AG04450 (cell line): ENCODE measurements at regions not wholly inside any gene's neighbourhood (a gene's known extent, or its start where the extent isn't known, plus 50 kb on each side); places are given as distances from the start of the nearest gene placed in this dataset.
"Not testable (repeated sequence)": the region's sequence is repeated elsewhere in the genome, so short reads cannot be mapped to it uniquely, and the experiment has no call there.

Source experiments
- CTCF ChIA-PET: fragments of 300-600, 350-600 bp; formaldehyde crosslinking; extraction: SDS; loops from one replicate; lab custom pipeline; 2022; ENCODE audit warnings: antibody characterized with exemption, inconsistent platforms; lab: Charles Lee
- POLR2A ChIA-PET: fragments of 350-600 bp; formaldehyde crosslinking; extraction: SDS; loops from one replicate; lab custom pipeline; 2021; ENCODE audit warnings: antibody characterized with exemption, inconsistent platforms; lab: Yijun Ruan, JAX
- DNase-seq: peaks from one replicate; pipeline ENCODE4 v3.0.0-alpha.2; 2011; ENCODE audit warnings: low read depth, low spot score
- H3K27ac ChIP-seq: one replicate; pipeline ENCODE4 v1.5.1; 2012; ENCODE audit warnings: low read depth, low read length, control low read depth
- H3K27me3 ChIP-seq: one replicate; pipeline ENCODE4 v1.6.0; 2012; ENCODE audit warnings: low read length; ENCODE audit not compliant: control insufficient read depth, insufficient read depth
- H3K4me3 ChIP-seq: 2 replicates; pipeline ENCODE4 v1.5.1; 2011; ENCODE audit warnings: mild to moderate bottlenecking, low read depth, low read length, control low read depth
- H3K9me3 ChIP-seq: 2 replicates; pipeline ENCODE4 v1.5.1; 2012; ENCODE audit warnings: low read length; ENCODE audit not compliant: control insufficient read depth, insufficient read depth
- TF ChIP-seq, protein P1 (sequence below): IDR thresholded peaks from 2 replicates; pipeline ENCODE4 v1.5.1; 2011; ENCODE audit warnings: low read depth, low read length, control low read depth, inconsistent platforms

DNA sequence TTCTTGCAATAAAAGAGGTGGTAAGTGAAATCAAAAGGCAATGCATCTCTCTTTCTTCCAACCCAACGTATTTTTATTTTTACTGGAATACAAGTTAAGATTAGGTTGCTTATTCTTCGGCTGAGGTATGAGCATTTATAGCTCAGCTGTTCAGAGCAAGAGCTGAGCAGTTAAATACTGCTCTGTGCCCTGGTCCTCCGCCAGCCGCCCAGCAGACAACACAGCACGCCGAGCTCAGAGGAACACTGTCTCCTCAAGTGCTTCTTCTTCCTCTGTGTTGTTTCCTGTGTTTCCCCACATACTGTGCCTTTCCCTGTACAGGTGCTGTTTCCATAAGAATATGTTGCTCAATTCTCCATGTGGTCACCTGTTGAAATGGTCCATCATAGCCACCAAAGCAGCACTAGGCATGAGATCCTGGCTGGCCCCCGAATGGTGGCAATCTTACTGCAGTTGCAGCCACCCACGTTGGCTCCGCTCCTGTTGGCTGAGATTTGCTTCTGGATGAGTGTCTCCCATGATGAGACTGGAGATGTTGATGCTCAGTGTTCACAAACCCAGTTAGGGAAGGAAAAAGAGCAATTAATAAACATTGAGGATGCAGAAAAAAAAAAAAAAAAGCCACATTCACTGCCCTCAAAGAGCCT lies 515.3 kb downstream of the GRIN2A start:
- Histone ChIP-seq H3K4me3 (no peak overlapping the region), H3K27ac (no peak overlapping the region), H3K9me3 (peaks cover 11% of the 10 kb centered on the region), H3K27me3 (no peaks in the 10 kb centered on the region)
- CTCF ChIA-PET, result no interaction called here
- POLR2A ChIA-PET, result no interaction called here
- no peak for DNase-seq
- TF ChIP-seq, protein P1, sequence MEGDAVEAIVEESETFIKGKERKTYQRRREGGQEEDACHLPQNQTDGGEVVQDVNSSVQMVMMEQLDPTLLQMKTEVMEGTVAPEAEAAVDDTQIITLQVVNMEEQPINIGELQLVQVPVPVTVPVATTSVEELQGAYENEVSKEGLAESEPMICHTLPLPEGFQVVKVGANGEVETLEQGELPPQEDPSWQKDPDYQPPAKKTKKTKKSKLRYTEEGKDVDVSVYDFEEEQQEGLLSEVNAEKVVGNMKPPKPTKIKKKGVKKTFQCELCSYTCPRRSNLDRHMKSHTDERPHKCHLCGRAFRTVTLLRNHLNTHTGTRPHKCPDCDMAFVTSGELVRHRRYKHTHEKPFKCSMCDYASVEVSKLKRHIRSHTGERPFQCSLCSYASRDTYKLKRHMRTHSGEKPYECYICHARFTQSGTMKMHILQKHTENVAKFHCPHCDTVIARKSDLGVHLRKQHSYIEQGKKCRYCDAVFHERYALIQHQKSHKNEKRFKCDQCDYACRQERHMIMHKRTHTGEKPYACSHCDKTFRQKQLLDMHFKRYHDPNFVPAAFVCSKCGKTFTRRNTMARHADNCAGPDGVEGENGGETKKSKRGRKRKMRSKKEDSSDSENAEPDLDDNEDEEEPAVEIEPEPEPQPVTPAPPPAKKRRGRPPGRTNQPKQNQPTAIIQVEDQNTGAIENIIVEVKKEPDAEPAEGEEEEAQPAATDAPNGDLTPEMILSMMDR, result no peak

DNA sequence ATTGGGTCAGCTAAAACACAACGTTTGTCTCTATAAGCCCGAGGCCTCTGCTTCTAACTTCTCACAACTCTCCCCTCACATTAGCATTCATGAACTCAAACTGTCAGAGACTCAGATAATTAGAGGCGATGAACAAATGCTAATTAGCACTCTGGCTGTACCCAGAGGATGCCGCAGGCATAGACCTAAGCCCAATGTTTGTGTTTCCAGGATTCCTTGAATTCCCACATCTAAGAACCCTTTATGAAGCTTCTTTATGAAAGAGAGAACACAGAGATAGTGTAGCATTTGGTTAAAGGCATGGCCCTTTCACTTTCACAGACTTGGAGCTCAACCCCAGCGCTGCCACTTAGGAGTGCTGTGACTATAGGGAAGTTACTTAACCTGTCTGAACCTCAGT lies 512.2 kb downstream of the GRIN2A start:
- H3K27me3 ChIP-seq, result no peaks in the 10 kb centered on the region
- H3K9me3 ChIP-seq, result peaks cover 7% of the 10 kb centered on the region
- H3K4me3 ChIP-seq, result no peak overlapping the region
- ChIA-PET CTCF (no interaction called here), POLR2A (no interaction called here)
- TF ChIP-seq, protein P1, result no peak
- DNase-seq, result no peak
- no peak overlapping the region for H3K27ac ChIP-seq

DNA sequence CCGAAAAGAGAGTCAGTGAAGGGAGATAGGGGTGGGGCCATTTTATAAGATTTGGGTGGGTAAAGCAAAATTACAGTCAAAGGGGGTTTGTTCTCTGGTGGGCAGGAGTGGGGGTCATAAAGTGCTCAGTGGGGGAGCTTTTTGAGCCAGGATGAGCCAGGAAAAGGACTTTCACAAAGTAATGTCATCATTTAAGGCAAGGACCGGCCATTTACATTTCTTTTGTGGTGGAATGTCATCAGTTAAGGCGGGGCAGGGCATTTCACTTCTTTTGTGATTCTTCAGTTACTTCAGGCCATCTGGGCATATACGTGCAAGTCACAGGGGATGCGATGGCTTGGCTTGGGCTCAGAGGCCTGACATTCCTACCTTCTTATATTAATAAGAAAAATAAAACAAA lies 511.6 kb downstream of the GRIN2A start:
- CTCF ChIA-PET, POLR2A ChIA-PET, H3K27ac ChIP-seq, H3K9me3 ChIP-seq, DNase-seq, H3K4me3 ChIP-seq, H3K27me3 ChIP-seq: not testable (repeated sequence)

DNA sequence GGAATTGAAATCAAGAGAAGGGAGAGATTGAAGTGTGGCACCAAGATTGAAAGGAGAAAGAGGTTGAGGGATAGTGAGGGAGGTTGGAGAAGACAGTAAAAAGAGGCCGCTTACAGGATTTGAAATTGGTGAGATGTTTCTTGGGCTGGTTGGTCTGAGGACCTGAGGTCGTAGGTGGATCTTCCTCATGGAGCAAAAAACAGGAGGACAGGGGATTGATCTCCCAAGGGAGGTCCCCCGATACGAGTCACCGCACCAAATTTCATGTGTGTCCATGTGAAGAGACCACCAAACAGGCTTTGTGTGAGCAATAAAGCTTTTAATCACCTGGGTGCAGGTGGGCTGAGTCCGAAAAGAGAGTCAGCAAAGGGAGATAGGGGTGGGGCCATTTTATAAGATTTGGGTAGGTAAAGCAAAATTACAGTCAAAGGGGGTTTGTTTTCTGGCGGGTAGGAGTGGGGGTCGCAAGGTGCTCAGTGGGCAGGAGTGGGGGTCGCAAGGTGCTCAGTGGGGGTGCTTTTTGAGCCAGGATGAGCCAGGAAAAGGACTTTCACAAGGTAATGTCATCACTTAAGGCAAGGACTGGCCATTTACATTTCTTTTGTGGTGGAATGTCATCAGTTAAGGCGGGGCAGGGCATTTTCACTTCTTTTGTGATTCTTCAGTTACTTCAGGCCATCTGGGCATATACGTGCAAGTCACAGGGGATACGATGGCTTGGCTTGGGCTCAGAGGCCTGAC lies 505.5 kb downstream of the GRIN2A start:
- POLR2A ChIA-PET, H3K9me3 ChIP-seq, CTCF ChIA-PET, H3K27me3 ChIP-seq, DNase-seq, H3K27ac ChIP-seq, H3K4me3 ChIP-seq: not testable (repeated sequence)

DNA sequence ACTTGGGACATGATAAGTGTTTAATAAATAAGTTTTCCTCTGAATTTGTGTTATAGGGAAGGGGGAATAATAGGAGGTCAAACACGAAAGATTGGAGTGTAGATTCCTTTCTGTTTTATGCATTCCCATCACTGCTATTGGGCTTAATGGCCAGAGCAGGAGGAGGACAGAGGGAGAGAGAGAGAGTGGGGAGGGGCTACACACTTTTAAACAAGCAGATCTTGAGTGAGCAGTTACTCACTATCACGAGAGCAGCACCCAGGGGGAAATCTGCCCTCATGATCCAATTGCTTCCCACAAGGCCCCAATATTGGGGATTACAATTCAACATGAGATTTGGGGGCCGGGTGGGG lies 505.0 kb downstream of the GRIN2A start:
- no peak for DNase-seq

More for the DNA sequence above, 505.0 kb downstream of the GRIN2A start:
- Histone ChIP-seq H3K27ac (no peak overlapping the region), H3K4me3 (no peak overlapping the region), H3K27me3 (no peaks in the 10 kb centered on the region), H3K9me3 (peaks cover 13% of the 10 kb centered on the region)
- ChIA-PET POLR2A (no interaction called here), CTCF (no interaction called here)
- TF ChIP-seq, protein P1, result no peak
